OCI-LY3 (cell line): ENCODE measurements at regions not wholly inside any gene's neighbourhood (a gene's known extent, or its start where the extent isn't known, plus 50 kb on each side); places are given as distances from the start of the nearest gene placed in this dataset.

Experiments used
- H2AFZ ChIP-seq: fragments of 200-600, 300-600 bp; shearing (Covaris generic); 2 replicates; pipeline ENCODE4 v1.6.0; 2014; ENCODE audit warnings: antibody characterized with exemption, low read depth, low read length
- H3K27ac ChIP-seq: fragments of 200-600, 300-600 bp; sonication (generic); 2 replicates; pipeline ENCODE4 v1.5.1; 2014; ENCODE audit warnings: mild to moderate bottlenecking, low read length, moderate library complexity, mixed read lengths
- H3K27me3 ChIP-seq: fragments of 200-600, 300-600 bp; sonication (generic); 2 replicates; pipeline ENCODE4 v1.6.1; 2014; ENCODE audit warnings: low read depth, low read length, mixed read lengths
- H3K36me3 ChIP-seq: fragments of 200-600, 300-600 bp; sonication (generic); replicated peaks from 2 replicates; pipeline ENCODE3; 2014; ENCODE audit warnings: low read depth, low read length, mixed read lengths
- H3K4me1 ChIP-seq: fragments of 300-600, 200-600 bp; sonication (generic); 2 replicates; pipeline ENCODE4 v1.6.1; 2014; ENCODE audit warnings: low read length, mixed read lengths
- H3K4me2 ChIP-seq: fragments of 200-600, 300-600 bp; sonication (generic); 2 replicates; pipeline ENCODE4 v1.6.1; 2014; ENCODE audit warnings: low read length, mixed read lengths
- H3K4me3 ChIP-seq: fragments of 300-600, 200-600 bp; sonication (generic); 2 replicates; pipeline ENCODE4 v1.5.1; 2014; ENCODE audit warnings: antibody characterized with exemption, mild to moderate bottlenecking, low read length, moderate library complexity
- H3K79me2 ChIP-seq: fragments of 300-600, 200-600 bp; shearing (Covaris generic); 2 replicates; pipeline ENCODE4 v1.6.1; 2014; ENCODE audit warnings: mild to moderate bottlenecking, low read length, mixed read lengths
- H3K9ac ChIP-seq: fragments of 300-600, 200-600 bp; shearing (Covaris generic); 2 replicates; pipeline ENCODE4 v1.6.0; 2014; ENCODE audit warnings: mild to moderate bottlenecking, low read length, moderate library complexity
- H3K9me3 ChIP-seq: fragments of 200-600, 300-600 bp; shearing (Covaris generic); 2 replicates; pipeline ENCODE4 v1.6.1; 2014; ENCODE audit warnings: low read length, mixed read lengths; ENCODE audit not compliant: insufficient read depth
- H4K20me1 ChIP-seq: fragments of 200-600, 300-600 bp; sonication (generic); 2 replicates; pipeline ENCODE4 v1.6.1; 2016; ENCODE audit warnings: low read length, mixed read lengths; ENCODE audit not compliant: insufficient read depth
- CTCF ChIP-seq: fragments of 200-600, 300-600 bp; sonication (generic); IDR thresholded peaks from 2 replicates; pipeline ENCODE4 v1.5.1; 2014; ENCODE audit warnings: antibody characterized with exemption, low read length, low read depth
- EZH2phosphoT487 ChIP-seq: fragments of 200-600 bp; shearing (Covaris generic); IDR thresholded peaks from 2 replicates; pipeline ENCODE4 v1.6.1; 2018; ENCODE audit warnings: antibody characterized with exemption, mixed run types, low read depth

GRCh38 chr5:18975624-18976023 lies 1012.4 kb downstream of the CDH18 start:
- no peaks in the 10 kb centered on the region for H3K79me2 ChIP-seq
- no peaks in the 10 kb centered on the region for H3K4me1 ChIP-seq
- H2AFZ ChIP-seq = no peak overlapping the region
- no peak overlapping the region for H3K27ac ChIP-seq
- no peaks in the 10 kb centered on the region for H4K20me1 ChIP-seq
- H3K9ac ChIP-seq = no peak overlapping the region
- no peaks in the 10 kb centered on the region for H3K27me3 ChIP-seq
- no peak overlapping the region for H3K4me2 ChIP-seq
- TF ChIP-seq EZH2phosphoT487 (no peak), CTCF (no peak)
- H3K9me3 ChIP-seq = no peaks in the 10 kb centered on the region
- no peaks in the 10 kb centered on the region for H3K36me3 ChIP-seq
- no peak overlapping the region for H3K4me3 ChIP-seq

- TF ChIP-seq EZH2phosphoT487 = no peak
- TF ChIP-seq CTCF = no peak
- Histone ChIP-seq H3K36me3 (no peaks in the 10 kb centered on the region), H3K4me3 (no peak overlapping the region), H3K9ac (no peak overlapping the region), H3K79me2 (no peaks in the 10 kb centered on the region), H4K20me1 (no peaks in the 10 kb centered on the region), H3K27me3 (no peaks in the 10 kb centered on the region), H3K4me1 (no peaks in the 10 kb centered on the region), H2AFZ (no peak overlapping the region), H3K27ac (no peak overlapping the region), H3K4me2 (no peak overlapping the region), H3K9me3 (no peaks in the 10 kb centered on the region)
Measured at GRCh38 chr5:18977880-18978279, 1010.1 kb downstream of the CDH18 start.

GRCh38 chr5:18984559-18985080 lies 1003.4 kb downstream of the CDH18 start:
- Histone ChIP-seq H3K27ac (no peak overlapping the region), H4K20me1 (no peaks in the 10 kb centered on the region), H3K4me1 (no peaks in the 10 kb centered on the region), H3K9me3 (no peaks in the 10 kb centered on the region), H3K9ac (no peak overlapping the region), H3K36me3 (no peaks in the 10 kb centered on the region), H3K79me2 (no peaks in the 10 kb centered on the region), H3K4me2 (no peak overlapping the region), H2AFZ (no peak overlapping the region), H3K27me3 (no peaks in the 10 kb centered on the region), H3K4me3 (no peak overlapping the region)
- TF ChIP-seq EZH2phosphoT487 = no peak
- TF ChIP-seq CTCF = no peak

GRCh38 chr5:18985171-18985758 lies 1002.7 kb downstream of the CDH18 start:
- no peak overlapping the region for H3K9ac ChIP-seq
- no peaks in the 10 kb centered on the region for H3K4me1 ChIP-seq
- no peak overlapping the region for H3K27ac ChIP-seq
- no peaks in the 10 kb centered on the region for H3K79me2 ChIP-seq
- H3K4me2 ChIP-seq = no peak overlapping the region
- H4K20me1 ChIP-seq = no peaks in the 10 kb centered on the region
- no peaks in the 10 kb centered on the region for H3K27me3 ChIP-seq
- TF ChIP-seq CTCF (no peak), EZH2phosphoT487 (no peak)
- H3K9me3 ChIP-seq = no peaks in the 10 kb centered on the region
- H2AFZ ChIP-seq = no peak overlapping the region
- no peaks in the 10 kb centered on the region for H3K36me3 ChIP-seq
- H3K4me3 ChIP-seq = no peak overlapping the region
